Stimulated activated CD8-positive, alpha-beta memory T cell treated with anti-CD3 and anti-CD28 coated beads, Interleukin-4, amount 100 ng/mL, for 24 hours (primary cell): ENCODE measurements at regions not wholly inside any gene's neighbourhood (a gene's known extent, or its start where the extent isn't known, plus 50 kb on each side); places are given as distances from the start of the nearest gene placed in this dataset.

Source experiments
- DNase-seq: peaks from one replicate; pipeline ENCODE4 v3.0.0-alpha.2; 2020; ENCODE audit warnings: low read depth

- no peak for DNase-seq
Measured at GRCh38 chr10:36171953-36172940, 530.2 kb upstream of the FZD8 start.

- DNase-seq = no peak
Measured at GRCh38 chr10:36171556-36171952, 529.5 kb upstream of the FZD8 start.

DNA sequence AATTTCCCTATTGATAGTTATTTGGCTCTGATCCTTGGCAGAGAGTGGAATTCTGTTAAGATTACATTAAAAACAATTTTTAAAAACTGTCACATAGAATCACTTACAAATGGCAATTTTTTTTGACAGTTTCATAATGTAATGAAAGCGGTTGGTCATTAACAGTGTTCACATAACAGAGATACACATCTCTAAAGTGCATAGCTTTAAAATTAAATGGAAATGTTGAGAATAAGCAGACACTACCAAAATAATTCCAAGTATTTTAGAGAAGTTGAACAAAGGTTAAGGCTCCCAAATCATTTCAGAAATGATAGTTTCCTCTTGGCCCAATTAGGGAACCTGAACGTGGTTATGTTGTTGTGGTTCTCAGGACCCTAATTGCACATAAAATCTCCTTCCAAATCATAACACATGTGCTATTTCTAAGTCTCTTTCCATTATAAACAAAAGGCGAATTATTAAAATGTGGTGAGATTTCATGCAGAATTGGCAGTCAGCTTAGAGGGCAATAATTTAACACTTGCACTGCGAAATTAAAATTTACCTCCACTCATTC lies 528.9 kb upstream of the FZD8 start:
- no peak for DNase-seq

DNA sequence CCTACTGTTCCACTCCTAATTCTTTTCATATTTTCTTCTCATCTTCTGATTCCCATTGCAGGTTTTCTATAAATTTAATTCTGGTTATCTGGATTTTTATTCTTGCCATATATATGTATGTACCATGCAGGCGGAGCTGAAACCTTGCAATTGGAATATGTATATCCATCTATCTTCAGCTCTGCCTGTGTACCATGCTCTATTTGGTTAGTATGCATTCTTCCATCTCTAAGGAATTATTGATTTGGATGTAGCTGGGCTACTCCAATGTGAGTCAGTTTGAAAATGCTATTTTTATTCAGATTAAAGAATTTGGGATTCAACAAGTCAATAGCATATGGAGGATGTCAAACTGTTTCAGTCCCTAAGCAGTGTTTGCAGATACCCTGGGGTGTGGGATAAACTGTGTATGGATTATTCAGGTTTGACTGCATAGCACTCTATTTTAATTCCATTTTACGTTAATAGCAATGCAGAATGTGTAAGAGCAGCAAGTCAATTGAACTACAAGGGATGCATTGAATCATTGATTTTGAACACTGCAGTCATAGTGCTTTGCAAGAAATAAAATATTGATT lies 528.1 kb upstream of the FZD8 start:
- DNase-seq = no peak

DNA sequence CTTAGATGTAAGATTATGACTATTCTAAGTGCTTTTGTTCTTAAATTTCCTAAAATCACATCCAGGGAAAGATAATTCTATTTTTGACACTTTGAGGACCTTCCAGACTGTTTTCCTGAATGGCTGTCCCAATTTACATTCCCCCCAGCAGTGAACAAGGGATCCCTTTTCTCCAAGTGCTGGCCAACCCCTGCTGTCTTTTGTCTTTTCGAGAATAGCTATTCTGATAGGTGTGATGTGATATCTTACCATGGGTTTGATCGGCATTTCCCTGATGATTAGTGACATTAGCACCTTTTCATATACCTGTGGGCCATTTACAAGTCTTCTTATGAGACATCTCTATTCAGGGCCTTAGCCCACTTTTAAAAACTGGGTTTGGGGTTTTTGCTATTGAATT lies 526.7 kb upstream of the FZD8 start:
- DNase-seq = no peak

GRCh38 chr10:36164556-36165504 lies 522.7 kb upstream of the FZD8 start:
- DNase-seq = no peak

DNA sequence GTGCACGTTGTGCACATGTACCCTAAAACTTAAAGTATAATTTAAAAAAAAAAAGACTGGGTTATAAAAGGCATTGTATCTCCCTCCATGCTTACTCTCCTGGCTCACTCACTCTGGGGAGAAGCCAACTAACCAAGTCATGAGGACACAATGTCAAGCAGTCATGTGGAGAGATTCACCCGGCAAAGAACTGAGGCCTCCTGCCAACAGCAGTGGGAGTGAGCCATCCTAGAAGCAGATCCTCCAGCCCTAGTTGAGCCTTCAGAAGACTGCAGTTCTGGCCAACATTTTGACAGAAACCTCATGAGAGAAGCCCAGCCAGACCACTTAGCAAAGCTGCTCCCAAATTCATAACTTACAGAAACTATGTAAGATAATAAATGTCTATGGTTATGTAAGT lies 521.7 kb upstream of the FZD8 start:
- no peak for DNase-seq

GRCh38 chr10:36157486-36157885 lies 515.4 kb upstream of the FZD8 start:
- no peak for DNase-seq

GRCh38 chr10:36148207-36148606 lies 506.1 kb upstream of the FZD8 start:
- DNase-seq = no peak

DNA sequence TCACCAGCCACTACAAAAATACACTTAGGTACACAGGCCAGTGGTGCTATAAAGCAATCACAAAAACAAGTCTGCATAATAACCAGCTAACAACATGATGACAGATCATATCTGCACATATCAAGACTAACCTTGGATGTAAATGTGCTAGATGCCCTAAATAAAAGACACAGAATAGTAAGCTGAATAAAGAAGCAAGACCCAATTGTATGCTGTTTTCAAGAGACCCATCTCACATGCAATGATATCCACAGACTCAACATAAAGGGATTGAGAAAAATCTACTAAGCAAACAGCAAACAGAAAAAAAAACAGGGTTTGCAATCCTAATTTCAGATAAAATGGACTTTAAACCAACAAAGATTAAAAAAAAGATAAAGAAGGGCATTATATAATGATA lies 505.4 kb upstream of the FZD8 start:
- DNase-seq = no peak

DNA sequence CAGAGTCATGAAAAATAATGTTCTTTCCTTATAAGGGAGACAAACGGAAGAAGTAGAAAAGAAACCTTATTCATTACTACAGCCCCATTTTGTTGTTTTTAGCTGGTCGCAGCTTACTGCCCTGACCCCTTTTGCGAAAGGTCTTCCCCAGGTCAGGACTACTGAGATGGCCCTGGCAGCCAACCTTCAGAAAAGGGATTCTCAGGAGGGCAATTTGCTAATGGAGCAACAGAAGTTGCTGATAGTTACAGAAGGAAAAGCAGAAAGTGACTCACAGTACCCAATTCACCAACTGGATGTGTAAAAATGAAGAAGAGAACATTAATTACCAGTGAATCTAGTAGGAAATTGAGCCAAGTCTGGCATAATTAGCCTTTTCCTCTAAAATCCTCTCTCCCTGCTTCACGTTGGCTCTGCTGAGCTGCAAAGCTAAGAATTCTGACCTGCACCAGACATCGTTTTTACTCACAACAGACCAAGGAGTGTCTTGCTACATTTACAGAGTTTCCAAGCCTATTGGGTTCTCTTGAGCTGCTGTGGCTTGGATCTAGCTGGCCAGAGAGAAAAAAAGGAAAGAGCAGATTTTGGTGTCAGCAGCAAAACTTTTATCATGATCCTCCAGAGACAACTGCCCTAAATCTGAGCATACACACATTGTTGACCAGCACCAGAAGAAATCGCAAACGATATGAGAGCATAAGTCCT lies 499.9 kb upstream of the FZD8 start:
- no peak for DNase-seq

DNA sequence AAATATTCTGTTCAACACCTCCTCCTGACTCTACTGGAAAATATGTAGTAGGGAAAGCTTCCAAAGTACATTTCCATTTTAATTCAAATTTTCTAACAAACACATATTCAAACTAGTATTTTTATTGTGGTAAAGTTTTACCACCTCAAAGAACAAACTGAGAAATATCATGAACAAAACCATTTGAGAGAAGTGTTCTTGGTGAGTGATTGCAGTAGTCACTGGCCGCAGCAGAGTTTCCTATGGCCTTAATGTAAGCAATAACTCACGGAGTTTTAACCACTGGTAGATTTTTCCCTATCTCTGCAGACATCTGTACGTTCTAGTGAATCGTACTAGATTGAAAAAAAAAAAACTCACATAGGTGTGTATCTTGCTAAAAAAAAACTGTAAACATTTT lies 487.0 kb upstream of the FZD8 start:
- DNase-seq = no peak

- no peak for DNase-seq
Measured at GRCh38 chr10:36126076-36126475, 484.0 kb upstream of the FZD8 start.

GRCh38 chr10:36119455-36119854 lies 477.4 kb upstream of the FZD8 start:
- DNase-seq = no peak

- DNase-seq = no peak
Measured at GRCh38 chr10:36118314-36118713, 476.2 kb upstream of the FZD8 start.

DNA sequence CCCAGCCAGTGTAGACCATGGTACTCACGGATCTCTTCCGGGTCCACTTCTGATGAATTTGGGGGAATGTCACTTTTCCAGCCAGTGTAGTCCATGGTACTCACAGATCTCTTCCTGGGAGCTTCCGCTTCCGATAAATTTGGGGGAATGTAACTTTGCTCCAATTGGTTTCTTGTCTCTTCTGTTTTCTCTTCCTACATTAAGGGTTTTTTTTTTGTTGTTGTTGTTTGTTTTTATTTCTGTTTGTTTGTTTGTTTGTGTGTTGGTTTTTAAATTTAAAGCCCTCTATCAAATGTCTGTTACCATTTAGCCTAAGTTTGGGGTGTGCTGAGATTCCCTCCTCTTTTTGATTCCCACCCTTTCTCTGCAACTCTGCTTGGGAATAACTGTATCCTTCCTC lies 475.8 kb upstream of the FZD8 start:
- no peak for DNase-seq

DNA sequence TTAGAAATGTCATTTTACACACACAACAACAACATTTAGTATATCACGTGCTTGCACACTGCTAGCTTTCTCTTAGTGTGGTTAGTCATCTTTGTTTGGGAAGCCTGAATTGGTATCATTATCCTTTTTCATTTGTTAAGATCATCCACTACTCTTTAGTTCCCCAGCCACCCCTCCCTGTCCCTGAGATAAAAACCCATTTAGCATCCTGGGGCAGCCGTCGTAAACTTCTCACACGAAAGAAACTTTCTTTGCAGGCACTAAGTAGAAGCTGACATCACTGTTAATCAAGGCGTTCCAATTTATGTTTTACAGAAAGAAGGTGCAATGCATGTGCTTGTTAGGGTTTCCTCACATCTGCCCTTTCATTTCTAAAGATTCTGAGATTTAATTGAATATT lies 475.1 kb upstream of the FZD8 start:
- DNase-seq = no peak

DNA sequence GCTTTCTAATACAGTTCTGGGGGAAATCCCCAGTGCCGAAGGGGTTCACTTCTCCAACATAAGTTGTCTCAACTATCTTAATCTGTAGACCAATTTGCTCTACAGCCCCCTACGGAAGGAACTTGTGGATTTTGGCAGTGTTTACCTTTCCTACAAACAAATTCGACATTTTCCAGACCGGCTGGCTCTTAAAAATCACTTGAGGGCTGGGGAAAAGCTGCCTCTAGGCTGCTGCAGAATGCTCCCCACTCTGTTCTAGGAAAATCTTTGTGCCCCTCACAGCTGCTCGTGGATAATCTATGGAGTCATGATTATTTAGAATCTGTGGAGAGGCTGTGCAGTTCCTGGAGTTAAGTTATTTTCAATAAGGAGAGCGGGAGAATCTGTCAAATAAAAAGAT lies 474.6 kb upstream of the FZD8 start:
- DNase-seq = no peak

DNA sequence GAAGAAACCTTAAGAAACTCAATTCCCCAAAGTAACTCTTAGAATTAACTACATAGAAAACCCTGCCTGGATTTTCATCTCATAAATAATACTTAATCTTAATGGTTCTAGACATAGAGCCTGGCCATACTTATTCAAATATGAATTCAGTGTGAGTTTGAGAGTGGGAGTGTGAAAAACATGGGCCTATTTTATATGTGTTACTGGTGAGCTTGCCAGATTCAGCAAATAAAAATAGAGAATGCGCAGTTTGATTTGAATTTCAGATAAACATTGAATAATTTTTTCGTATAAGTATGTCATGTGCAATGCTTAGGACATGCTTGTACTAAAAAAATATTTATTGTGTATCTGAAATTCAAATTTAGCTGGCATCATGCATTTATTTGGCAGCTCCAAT lies 473.9 kb upstream of the FZD8 start:
- DNase-seq = no peak

DNA sequence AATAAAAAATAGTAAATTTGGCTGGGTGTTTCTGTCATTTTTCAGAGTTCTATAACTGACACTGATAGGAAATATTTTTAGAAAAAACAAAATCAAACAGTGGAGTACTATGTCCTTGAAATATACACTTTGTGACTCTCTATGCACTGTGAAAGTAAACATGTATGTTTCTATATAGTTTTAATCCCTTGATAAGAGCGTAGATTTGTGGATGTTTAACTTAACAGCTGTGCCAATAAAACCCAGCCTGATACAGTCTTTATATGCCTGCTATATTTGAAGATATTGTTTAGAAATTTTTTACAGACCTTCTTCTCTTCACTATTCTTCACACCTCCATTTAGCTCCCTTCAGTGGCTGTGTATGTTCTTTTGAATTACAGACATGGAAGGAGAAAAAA lies 473.3 kb upstream of the FZD8 start:
- no peak for DNase-seq

- DNase-seq = no peak
Measured at GRCh38 chr10:36114913-36115312, 472.8 kb upstream of the FZD8 start.

DNA sequence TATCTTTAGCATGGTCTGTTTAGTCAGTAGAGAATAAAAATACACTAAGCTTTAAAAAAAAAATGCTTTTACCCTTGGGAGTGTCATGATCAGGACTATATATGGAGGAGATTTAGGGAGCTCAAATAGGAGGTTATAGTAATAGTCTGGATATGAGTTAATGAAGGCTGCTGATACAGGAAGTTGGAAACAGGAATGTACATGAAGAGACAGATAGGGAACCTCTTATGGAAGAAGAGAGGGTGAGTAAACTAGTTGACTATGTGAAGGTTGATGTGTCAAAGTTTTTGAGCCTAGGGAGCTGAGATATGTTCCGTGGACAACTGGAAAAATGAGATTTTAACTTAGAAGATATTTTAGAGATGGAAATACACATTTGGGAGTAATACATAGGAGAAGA lies 472.0 kb upstream of the FZD8 start:
- DNase-seq = no peak
